Fibroblast of mammary gland (primary cell): ENCODE measurements at regions not wholly inside any gene's neighbourhood (a gene's known extent, or its start where the extent isn't known, plus 50 kb on each side); places are given as distances from the start of the nearest gene placed in this dataset.

Source experiments
- DNase-seq: peaks from one replicate; pipeline ENCODE4 v3.0.0-alpha.2; 2010; ENCODE audit warnings: low read depth
- H3K4me3 ChIP-seq: 2 replicates; pipeline ENCODE4 v1.5.1; 2011; ENCODE audit warnings: low read depth, mild to moderate bottlenecking, low read length, moderate library complexity; ENCODE audit not compliant: control insufficient read depth
- CTCF ChIP-seq: conservative IDR thresholded peaks from 2 replicates; pipeline ENCODE4 v1.5.1; 2011; ENCODE audit warnings: low read depth, low read length, inconsistent platforms; ENCODE audit not compliant: control insufficient read depth, insufficient read depth

DNA sequence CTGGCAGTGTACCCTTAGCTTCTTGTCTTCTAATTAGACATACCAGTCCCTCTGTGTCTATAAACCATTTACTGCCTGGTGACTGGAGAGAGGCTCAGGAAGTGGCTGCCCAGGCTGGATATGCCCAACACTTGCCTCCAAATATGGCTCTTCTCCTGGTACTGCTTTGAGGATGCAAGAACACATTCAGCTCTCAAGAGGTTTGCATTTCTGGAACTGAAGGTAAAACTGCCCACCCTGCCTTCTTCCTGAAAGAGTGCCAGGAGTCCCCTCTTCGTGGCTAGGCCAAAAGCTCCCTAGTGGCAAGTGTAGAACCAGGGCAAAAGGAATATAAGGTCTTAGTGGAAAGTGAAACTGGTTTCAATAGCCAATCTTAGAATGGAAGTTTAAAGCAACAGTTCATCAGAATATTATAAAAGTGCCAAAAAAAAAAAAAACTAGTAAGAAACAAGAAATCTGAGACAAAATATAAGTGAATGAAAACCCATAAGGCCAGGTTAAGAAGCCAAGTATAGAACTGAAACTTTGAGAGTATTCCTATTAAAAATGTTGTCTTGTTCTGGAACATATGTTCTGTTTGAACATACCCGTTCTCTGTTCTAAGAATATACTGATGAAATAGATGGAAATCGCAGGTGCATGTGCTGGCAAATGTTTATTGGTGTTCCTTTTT lies 77.2 kb upstream of the CTTNBP2NL start:
- no peak overlapping the region for H3K4me3 ChIP-seq
- no peak for TF ChIP-seq CTCF
- DNase-seq: no peak

DNA sequence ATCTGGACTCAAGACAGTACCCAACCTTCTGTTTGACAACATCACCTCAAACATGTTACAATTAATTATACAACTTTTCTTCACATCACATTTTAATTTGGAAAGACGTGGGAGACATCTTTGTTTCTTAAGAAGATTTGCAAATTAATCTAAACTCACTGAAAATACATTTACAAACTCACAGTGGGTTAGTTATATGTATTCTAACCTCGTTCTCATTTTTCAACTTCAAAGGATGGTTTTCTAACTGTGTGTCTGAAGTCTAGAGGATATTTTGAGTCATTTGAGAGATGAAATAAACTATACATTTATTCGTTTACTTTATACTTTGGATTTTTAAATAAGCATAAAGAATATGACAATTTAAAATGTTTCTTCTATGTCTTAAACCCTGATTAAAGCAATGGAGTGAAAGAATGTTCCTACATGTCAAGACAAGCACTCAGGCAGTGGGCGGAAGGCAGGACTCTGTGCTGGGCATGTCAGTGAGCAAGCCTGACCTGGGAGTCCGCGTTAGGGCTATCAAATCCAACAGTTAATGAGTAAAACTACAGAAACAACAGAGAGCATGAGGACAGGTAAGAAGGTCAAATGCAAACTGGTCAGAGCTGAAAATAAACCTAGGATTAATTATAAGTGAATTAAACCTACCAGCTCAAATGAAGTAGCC lies 76.5 kb upstream of the CTTNBP2NL start:
- no peak for DNase-seq
- no peak for TF ChIP-seq CTCF
- H3K4me3 ChIP-seq: no peak overlapping the region

GRCh38 chr1:112320058-112320457 lies 76.0 kb upstream of the CTTNBP2NL start:
- no peak overlapping the region for H3K4me3 ChIP-seq
- TF ChIP-seq CTCF: no peak
- no peak for DNase-seq

DNA sequence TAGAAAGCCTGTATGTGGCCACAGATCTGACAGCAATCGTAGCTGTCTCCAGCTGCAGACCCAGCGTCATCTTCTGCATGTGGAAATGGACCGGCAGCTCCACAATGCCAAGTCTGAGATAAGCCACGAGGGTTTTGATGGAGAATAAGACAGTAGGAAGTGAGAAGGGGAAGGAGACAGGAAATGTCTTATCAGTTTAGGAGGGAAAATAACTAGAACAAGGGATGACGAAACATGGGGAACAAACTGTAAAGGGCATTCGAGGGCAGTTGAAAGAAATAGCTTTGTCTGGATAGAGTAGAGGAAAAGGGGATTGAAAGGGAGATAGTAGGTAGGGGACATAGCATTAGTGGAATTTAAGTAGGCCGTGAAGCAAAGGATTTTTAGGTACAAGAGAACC lies 74.0 kb upstream of the CTTNBP2NL start:
- no peak overlapping the region for H3K4me3 ChIP-seq
- no peak for TF ChIP-seq CTCF
- DNase-seq: no peak

GRCh38 chr1:112322983-112323678 lies 72.9 kb upstream of the CTTNBP2NL start:
- no peak for TF ChIP-seq CTCF
- DNase-seq: no peak
- no peak overlapping the region for H3K4me3 ChIP-seq

DNA sequence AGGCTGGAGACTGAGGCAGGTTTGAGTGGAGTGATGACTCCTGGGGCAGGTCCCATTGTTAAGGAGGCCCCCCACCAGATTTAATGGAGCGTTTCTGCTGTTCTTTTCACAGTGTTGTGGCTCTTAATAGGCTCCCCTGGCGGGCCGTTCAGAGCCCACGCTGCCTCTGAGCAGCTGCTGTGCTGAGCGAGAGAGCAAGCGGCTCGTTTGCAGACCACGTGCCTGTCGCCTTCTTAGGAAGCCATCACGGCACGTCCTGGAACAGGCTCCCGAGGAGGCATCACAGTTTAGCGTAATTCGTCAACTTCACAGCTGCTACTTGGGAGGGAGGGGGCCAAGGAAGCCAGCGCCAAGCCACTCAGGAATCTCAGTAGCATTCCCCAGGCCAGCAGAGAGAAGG lies 70.5 kb upstream of the CTTNBP2NL start:
- no peak for DNase-seq
- TF ChIP-seq CTCF: no peak
- H3K4me3 ChIP-seq: no peak overlapping the region
